ENCODE measurements at regions not wholly inside any gene's neighbourhood (a gene's known extent, or its start where the extent isn't known, plus 50 kb on each side); places are given as distances from the start of the nearest gene placed in this dataset.

DNA sequence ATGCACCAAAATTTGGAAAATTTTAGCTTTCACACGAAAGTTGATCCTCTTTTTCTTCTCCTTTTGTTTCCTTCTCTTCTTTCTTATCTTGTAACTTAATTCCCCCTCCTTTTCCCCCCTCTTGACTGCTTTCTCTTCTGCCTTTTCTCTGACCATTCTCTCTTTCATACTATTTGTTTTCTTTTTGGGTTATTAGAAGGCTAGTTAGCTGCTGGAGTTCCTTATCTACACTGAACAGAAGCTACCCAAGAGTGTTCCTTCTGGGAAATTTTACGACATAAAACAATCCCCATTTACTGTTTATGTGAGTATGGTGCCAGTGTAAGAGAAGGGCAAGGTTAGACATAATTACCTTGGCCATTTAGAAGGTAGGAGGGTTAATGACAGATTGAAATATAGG is 218.4 kb upstream of the DTNA start:
- H2BK15ac ChIP-seq (ENCODE audit: low read depth, low read length) = no peak overlapping the region
- no peaks in the 10 kb centered on the region for H3K36me3 ChIP-seq (ENCODE audit: control insufficient read depth, insufficient read depth, low read length)
- in situ Hi-C loops (cut with MboI; ENCODE audit: low sequenced_read_pairs) (no loop called here), intact Hi-C loops (cut with micrococcal nuclease) (loop anchor here (5.0 kb wide), 1 partner anchor 296 kb away; no protein-coding TSS in a partner anchor), dilution Hi-C loops (cut with HindIII; ENCODE audit: low sequenced_read_pairs, unreplicated experiment) (no loop called here)
- no peaks in the 10 kb centered on the region for H3K9me1 ChIP-seq (ENCODE audit: insufficient read depth, low read length)
- H4K8ac ChIP-seq (ENCODE audit: low read depth in 2 of 2, low read length in 2 of 2) = no peak overlapping the region
- H2AK5ac ChIP-seq (ENCODE audit: low read depth, low read length) = no peak overlapping the region
- DNase-seq (no peak), ATAC-seq (ENCODE audit: low read depth) (no peak)
- H2BK5ac ChIP-seq (ENCODE audit: low read depth, low read length, poor library complexity, severe bottlenecking) = no peak overlapping the region
- H3K4me2 ChIP-seq (ENCODE audit: low read depth, low read length) = no peak overlapping the region
- H2AFZ ChIP-seq (replicated peaks; ENCODE audit: low read length, poor library complexity) = no peak overlapping the region
- H4K20me1 ChIP-seq (ENCODE audit: insufficient read depth, low read length) = no peaks in the 10 kb centered on the region
- no peak overlapping the region for H4K91ac ChIP-seq (ENCODE audit: insufficient read depth, low read depth, low read length)
- no peak overlapping the region for H3K4me3 ChIP-seq (ENCODE audit: insufficient read depth, low read depth, low read length)
- TF ChIP-seq FOS (IDR thresholded peaks at IDR 0.05; ENCODE audit: low read depth, low read length) (no peak), MAFK (IDR thresholded peaks at IDR 0.05; ENCODE audit: low read depth, low read length) (no peak), CEBPB (IDR thresholded peaks at IDR 0.05; ENCODE audit: low read depth, low read length) (no peak), RAD21 (IDR thresholded peaks at IDR 0.05; ENCODE audit: low read length) (no peak), POLR2A (IDR thresholded peaks at IDR 0.05; ENCODE audit: low read depth, low read length) (no peak), NFE2L2 (IDR thresholded peaks at IDR 0.05; ENCODE audit: low read depth, low read length) (no peak), RFX5 (IDR thresholded peaks at IDR 0.05; ENCODE audit: low read depth, low read length) (no peak), MXI1 (IDR thresholded peaks at IDR 0.05; ENCODE audit: borderline replicate concordance, low read depth, low read length) (no peak), RCOR1 (IDR thresholded peaks at IDR 0.05; ENCODE audit: insufficient replicate concordance, low read length) (no peak), MAZ (IDR thresholded peaks at IDR 0.05; ENCODE audit: borderline replicate concordance, low read depth, low read length) (no peak), CHD1 (IDR thresholded peaks at IDR 0.05; ENCODE audit: low read depth, low read length) (no peak), SMC3 (IDR thresholded peaks at IDR 0.05; ENCODE audit: low read depth, low read length) (no peak), BHLHE40 (IDR thresholded peaks at IDR 0.05; ENCODE audit: low read depth, low read length) (no peak)
- TF ChIP-seq, protein P1, sequence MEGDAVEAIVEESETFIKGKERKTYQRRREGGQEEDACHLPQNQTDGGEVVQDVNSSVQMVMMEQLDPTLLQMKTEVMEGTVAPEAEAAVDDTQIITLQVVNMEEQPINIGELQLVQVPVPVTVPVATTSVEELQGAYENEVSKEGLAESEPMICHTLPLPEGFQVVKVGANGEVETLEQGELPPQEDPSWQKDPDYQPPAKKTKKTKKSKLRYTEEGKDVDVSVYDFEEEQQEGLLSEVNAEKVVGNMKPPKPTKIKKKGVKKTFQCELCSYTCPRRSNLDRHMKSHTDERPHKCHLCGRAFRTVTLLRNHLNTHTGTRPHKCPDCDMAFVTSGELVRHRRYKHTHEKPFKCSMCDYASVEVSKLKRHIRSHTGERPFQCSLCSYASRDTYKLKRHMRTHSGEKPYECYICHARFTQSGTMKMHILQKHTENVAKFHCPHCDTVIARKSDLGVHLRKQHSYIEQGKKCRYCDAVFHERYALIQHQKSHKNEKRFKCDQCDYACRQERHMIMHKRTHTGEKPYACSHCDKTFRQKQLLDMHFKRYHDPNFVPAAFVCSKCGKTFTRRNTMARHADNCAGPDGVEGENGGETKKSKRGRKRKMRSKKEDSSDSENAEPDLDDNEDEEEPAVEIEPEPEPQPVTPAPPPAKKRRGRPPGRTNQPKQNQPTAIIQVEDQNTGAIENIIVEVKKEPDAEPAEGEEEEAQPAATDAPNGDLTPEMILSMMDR (conservative IDR thresholded peaks at IDR 0.05; ENCODE audit: low read depth, low read length) = no peak
- no peak overlapping the region for H2BK120ac ChIP-seq (ENCODE audit: low read depth, low read length)
- H3K18ac ChIP-seq (ENCODE audit: low read depth, low read length) = no peak overlapping the region
- no peak overlapping the region for H3K4ac ChIP-seq (ENCODE audit: low read depth, low read length)
- H3K23ac ChIP-seq (ENCODE audit: low read depth, low read length) = no peak overlapping the region
- CTCF ChIA-PET = no interaction called here
- H3K9me3 ChIP-seq (ENCODE audit: control insufficient read depth, insufficient read depth, low read length) = no peaks in the 10 kb centered on the region; the same call in 1 of the 2 replicates
- no peak overlapping the region for H3K14ac ChIP-seq (replicated peaks; ENCODE audit: low read depth, low read length)
- H3K4me1 ChIP-seq (ENCODE audit: control insufficient read depth, insufficient read depth, low read length) = no peaks in the 10 kb centered on the region
- no peak overlapping the region for H3K9ac ChIP-seq (ENCODE audit: low read depth, low read length)
- POLR2A ChIA-PET (ENCODE audit: unreplicated experiment) = no interaction called here
- H2BK20ac ChIP-seq (ENCODE audit: low read depth, low read length) = no peak overlapping the region
- no peak overlapping the region for H3K27ac ChIP-seq (ENCODE audit: insufficient read depth, low read length)
- WGBS, 2 experiments (ENCODE audit: extremely low coverage in 2 of 2, insufficient read length in 1 of 2) = 33% methylated on average over 1 of the region's 2 CpGs; no CpG with 5 or more reads in 1 of the 2 experiments
- no peak overlapping the region for H2AK9ac ChIP-seq (replicated peaks; ENCODE audit: low read depth, low read length, poor library complexity)
- H3K27me3 ChIP-seq (ENCODE audit: control insufficient read depth, insufficient read depth, low read length) = peaks cover 11% of the 10 kb centered on the region
- BruUV-seq (replicated peaks) = no TSS peak
- no peak overlapping the region for H3K56ac ChIP-seq (ENCODE audit: extremely low read depth, insufficient read depth, low read length)
- H4K5ac ChIP-seq (ENCODE audit: low read depth, low read length) = no peak overlapping the region
- H3K79me1 ChIP-seq (ENCODE audit: low read depth in 1 of 2, low read length in 2 of 2) = no peaks in the 10 kb centered on the region
